Esophagus squamous epithelium (tissue), 4 donors: ENCODE measurements at regions not wholly inside any gene's neighbourhood (a gene's known extent, or its start where the extent isn't known, plus 50 kb on each side); places are given as distances from the start of the nearest gene placed in this dataset.

ENCODE experiments used
- CTCF ChIP-seq, 6 experiments: fragments of 450-650 bp in 4 of 6; fragments of 200-600 bp in 2 of 6; sonication (generic) in 2 of 6; IDR thresholded peaks; one replicate each; pipeline ENCODE4 v1.5.1; 2016 to 2019; ENCODE audit warnings: antibody characterized with exemption in 6 of 6, mild to moderate bottlenecking in 4 of 6, moderate library complexity in 4 of 6
- POLR2A ChIP-seq, 4 donors: fragments of 450-650 bp; IDR thresholded peaks; one replicate each; pipeline ENCODE4 v1.6.1; 2017; ENCODE audit warnings: antibody characterized with exemption in 4 of 4, mild to moderate bottlenecking in 4 of 4, moderate library complexity in 3 of 4

- no peak for TF ChIP-seq CTCF (IDR thresholded peaks at IDR 0.05)
- no peak for TF ChIP-seq POLR2A (IDR thresholded peaks at IDR 0.05)
These were observed 1247.7 kb upstream of the AGA start for GRCh38 chr4:178689926-178690325.
